ENCODE measurements at regions not wholly inside any gene's neighbourhood (a gene's known extent, or its start where the extent isn't known, plus 50 kb on each side); places are given as distances from the start of the nearest gene placed in this dataset.

DNA sequence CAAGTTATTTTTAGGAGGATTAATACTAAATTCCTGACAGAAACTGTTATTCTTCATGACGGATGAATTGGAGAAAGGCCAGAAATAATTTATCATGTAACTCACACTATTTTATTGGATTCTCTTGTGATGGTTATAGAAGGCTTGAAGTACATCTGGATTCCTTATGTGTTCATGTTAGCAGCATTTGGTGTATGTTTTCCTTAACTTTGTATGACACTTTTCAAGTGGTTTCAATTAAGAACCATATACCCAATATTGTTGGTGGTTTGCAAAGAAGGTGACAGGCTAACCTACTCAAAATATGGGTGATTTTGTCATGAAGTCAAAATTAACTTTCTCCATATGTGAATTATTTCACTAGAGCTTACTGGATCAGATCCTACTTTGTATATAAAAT, 532.2 kb upstream of the CNTNAP2 start:
- Histone ChIP-seq H3K9ac (ENCODE audit: control insufficient read depth, extremely low read depth, insufficient read depth, low read length) (no peak overlapping the region), H2AFZ (ENCODE audit: control insufficient read depth, low read length) (no peak overlapping the region), H3K36me3 (ENCODE audit: control insufficient read depth in 2 of 2, extremely low read depth in 1 of 2, insufficient read depth in 2 of 2, low read length in 2 of 2) (no peaks in the 10 kb centered on the region), H3K4me2 (ENCODE audit: control insufficient read depth, extremely low read depth, insufficient read depth, low read depth, low read length) (no peak overlapping the region), H4K20me1 (ENCODE audit: control insufficient read depth, extremely low read depth, insufficient read depth, low read length) (no peaks in the 10 kb centered on the region), H3K4me3 (ENCODE audit: control insufficient read depth in 2 of 3, extremely low read depth in 1 of 3, insufficient read depth in 2 of 3, low read depth in 1 of 3, low read length in 3 of 3) (no peak overlapping the region), H3K27me3 (ENCODE audit: control insufficient read depth, extremely low read depth, insufficient read depth, low read length) (no peaks in the 10 kb centered on the region), H3K4me1 (ENCODE audit: control insufficient read depth, extremely low read depth, insufficient read depth, low read length) (no peaks in the 10 kb centered on the region), H3K79me2 (ENCODE audit: control insufficient read depth, insufficient read depth, low read length) (no peaks in the 10 kb centered on the region), H3K9me3 (ENCODE audit: control insufficient read depth, low read depth, low read length) (peaks cover 2% of the 10 kb centered on the region), H3K27ac (ENCODE audit: control insufficient read depth, insufficient read depth, low read length) (no peak overlapping the region), H3K9me1 (ENCODE audit: control insufficient read depth, extremely low read depth, insufficient read depth, low read length) (no peaks in the 10 kb centered on the region)
- TF ChIP-seq, protein P1, sequence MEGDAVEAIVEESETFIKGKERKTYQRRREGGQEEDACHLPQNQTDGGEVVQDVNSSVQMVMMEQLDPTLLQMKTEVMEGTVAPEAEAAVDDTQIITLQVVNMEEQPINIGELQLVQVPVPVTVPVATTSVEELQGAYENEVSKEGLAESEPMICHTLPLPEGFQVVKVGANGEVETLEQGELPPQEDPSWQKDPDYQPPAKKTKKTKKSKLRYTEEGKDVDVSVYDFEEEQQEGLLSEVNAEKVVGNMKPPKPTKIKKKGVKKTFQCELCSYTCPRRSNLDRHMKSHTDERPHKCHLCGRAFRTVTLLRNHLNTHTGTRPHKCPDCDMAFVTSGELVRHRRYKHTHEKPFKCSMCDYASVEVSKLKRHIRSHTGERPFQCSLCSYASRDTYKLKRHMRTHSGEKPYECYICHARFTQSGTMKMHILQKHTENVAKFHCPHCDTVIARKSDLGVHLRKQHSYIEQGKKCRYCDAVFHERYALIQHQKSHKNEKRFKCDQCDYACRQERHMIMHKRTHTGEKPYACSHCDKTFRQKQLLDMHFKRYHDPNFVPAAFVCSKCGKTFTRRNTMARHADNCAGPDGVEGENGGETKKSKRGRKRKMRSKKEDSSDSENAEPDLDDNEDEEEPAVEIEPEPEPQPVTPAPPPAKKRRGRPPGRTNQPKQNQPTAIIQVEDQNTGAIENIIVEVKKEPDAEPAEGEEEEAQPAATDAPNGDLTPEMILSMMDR (optimal IDR thresholded peaks at IDR 0.05 in 1 of 3, IDR thresholded peaks at IDR 0.05 in 1 of 3, conservative IDR thresholded peaks at IDR 0.05 in 1 of 3; ENCODE audit: extremely low read depth in 1 of 3, insufficient read depth in 2 of 3, low read length in 3 of 3) = no peak
- no peak for TF ChIP-seq EZH2 (IDR thresholded peaks at IDR 0.05; ENCODE audit: low read length)
- dilution Hi-C loops (cut with MboI; ENCODE audit: extremely low pct_ligation_motif_present, low sequenced_read_pairs) = no loop called here
- FAIRE-seq (no peak), DNase-seq (ENCODE audit: low read depth, low spot score) (no peak)

DNA sequence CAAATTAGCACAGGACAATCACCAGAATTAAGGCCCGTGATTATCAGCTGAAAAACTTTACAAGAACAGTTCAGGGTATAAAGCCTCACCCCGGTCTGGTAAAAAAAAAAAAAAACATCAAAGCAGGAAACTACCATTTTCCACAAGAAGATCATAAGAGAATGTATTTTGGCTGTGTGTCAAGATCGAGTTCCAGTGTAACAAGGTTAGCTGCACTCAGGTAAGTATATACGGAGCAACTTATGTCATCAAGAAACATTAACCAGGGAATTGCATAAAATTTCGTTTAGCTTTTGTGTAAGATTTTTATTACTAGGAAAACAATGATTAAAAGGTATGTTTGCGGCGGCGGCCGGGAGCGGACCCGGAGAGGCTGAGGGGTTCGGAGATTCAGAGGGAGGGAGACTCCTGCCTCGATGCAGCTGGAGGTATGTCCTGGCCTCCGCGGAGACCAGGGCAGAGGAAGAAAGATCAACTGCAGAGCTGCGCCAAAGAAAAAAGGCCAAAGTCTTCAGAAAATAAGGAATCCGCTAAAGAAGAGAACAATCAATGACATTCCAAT, 533.8 kb upstream of the CNTNAP2 start:
- no peak overlapping the region for H3K4me3 ChIP-seq (ENCODE audit: control insufficient read depth in 2 of 3, extremely low read depth in 1 of 3, insufficient read depth in 2 of 3, low read depth in 1 of 3, low read length in 3 of 3)
- FAIRE-seq = no peak
- H3K4me1 ChIP-seq (ENCODE audit: control insufficient read depth, extremely low read depth, insufficient read depth, low read length) = no peaks in the 10 kb centered on the region
- no peaks in the 10 kb centered on the region for H3K27me3 ChIP-seq (ENCODE audit: control insufficient read depth, extremely low read depth, insufficient read depth, low read length)
- no peaks in the 10 kb centered on the region for H3K9me3 ChIP-seq (ENCODE audit: control insufficient read depth, low read depth, low read length)
- no peak overlapping the region for H3K27ac ChIP-seq (ENCODE audit: control insufficient read depth, insufficient read depth, low read length)
- H3K4me2 ChIP-seq (ENCODE audit: control insufficient read depth, extremely low read depth, insufficient read depth, low read depth, low read length) = no peak overlapping the region
- no peaks in the 10 kb centered on the region for H3K9me1 ChIP-seq (ENCODE audit: control insufficient read depth, extremely low read depth, insufficient read depth, low read length)
- dilution Hi-C loops (cut with MboI; ENCODE audit: extremely low pct_ligation_motif_present, low sequenced_read_pairs) = no loop called here
- TF ChIP-seq, protein P1 (optimal IDR thresholded peaks at IDR 0.05 in 1 of 3, IDR thresholded peaks at IDR 0.05 in 1 of 3, conservative IDR thresholded peaks at IDR 0.05 in 1 of 3; ENCODE audit: extremely low read depth in 1 of 3, insufficient read depth in 2 of 3, low read length in 3 of 3) = no peak
- TF ChIP-seq EZH2 (IDR thresholded peaks at IDR 0.05; ENCODE audit: low read length) = no peak
- no peak for DNase-seq (ENCODE audit: low read depth, low spot score)
- H2AFZ ChIP-seq (ENCODE audit: control insufficient read depth, low read length) = no peak overlapping the region
- no peaks in the 10 kb centered on the region for H4K20me1 ChIP-seq (ENCODE audit: control insufficient read depth, extremely low read depth, insufficient read depth, low read length)
- no peaks in the 10 kb centered on the region for H3K79me2 ChIP-seq (ENCODE audit: control insufficient read depth, insufficient read depth, low read length)
- H3K9ac ChIP-seq (ENCODE audit: control insufficient read depth, extremely low read depth, insufficient read depth, low read length) = no peak overlapping the region
- H3K36me3 ChIP-seq (ENCODE audit: control insufficient read depth in 2 of 2, extremely low read depth in 1 of 2, insufficient read depth in 2 of 2, low read length in 2 of 2) = no peaks in the 10 kb centered on the region

All from keratinocyte (primary cell).